ENCODE measurements at regions not wholly inside any gene's neighbourhood (a gene's known extent, or its start where the extent isn't known, plus 50 kb on each side); places are given as distances from the start of the nearest gene placed in this dataset.

DNA sequence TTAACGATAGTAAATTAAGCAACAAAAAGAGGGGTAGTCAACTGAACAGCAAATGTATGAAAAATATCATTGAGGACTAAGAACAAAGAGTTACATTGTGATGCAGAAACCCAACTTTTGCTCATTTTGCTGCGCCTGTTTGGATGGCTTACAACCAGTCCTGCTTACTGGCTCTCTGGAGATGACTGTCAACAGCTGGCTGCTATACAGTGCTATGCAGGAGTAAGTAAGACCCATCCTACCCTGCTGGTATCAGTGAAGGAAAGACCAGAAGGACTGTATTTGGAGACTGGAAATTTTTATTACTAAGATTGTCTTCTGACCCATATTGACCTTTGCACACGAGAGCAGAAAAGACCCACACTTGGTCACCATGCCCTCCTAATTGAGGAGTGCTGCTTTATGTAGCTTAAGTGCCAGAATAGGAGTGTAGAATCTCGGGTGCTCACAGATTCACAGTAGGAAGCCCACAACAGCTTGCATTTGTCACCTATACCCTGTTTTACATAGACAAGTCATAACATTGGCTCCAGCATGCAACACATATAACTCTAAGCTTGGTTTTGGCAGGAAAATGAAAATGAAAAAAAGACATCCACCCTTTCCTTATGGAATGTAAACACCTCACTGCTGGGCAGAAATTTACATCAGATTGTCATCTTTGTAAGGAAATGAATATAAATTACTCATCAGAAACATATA, 1915.0 kb upstream of the CELF4 start:
- TF ChIP-seq, protein P1, sequence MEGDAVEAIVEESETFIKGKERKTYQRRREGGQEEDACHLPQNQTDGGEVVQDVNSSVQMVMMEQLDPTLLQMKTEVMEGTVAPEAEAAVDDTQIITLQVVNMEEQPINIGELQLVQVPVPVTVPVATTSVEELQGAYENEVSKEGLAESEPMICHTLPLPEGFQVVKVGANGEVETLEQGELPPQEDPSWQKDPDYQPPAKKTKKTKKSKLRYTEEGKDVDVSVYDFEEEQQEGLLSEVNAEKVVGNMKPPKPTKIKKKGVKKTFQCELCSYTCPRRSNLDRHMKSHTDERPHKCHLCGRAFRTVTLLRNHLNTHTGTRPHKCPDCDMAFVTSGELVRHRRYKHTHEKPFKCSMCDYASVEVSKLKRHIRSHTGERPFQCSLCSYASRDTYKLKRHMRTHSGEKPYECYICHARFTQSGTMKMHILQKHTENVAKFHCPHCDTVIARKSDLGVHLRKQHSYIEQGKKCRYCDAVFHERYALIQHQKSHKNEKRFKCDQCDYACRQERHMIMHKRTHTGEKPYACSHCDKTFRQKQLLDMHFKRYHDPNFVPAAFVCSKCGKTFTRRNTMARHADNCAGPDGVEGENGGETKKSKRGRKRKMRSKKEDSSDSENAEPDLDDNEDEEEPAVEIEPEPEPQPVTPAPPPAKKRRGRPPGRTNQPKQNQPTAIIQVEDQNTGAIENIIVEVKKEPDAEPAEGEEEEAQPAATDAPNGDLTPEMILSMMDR (IDR thresholded peaks at IDR 0.05) = no peak
- no peak for TF ChIP-seq EP300 (IDR thresholded peaks at IDR 0.05)
